ENCODE measurements at regions not wholly inside any gene's neighbourhood (a gene's known extent, or its start where the extent isn't known, plus 50 kb on each side); places are given as distances from the start of the nearest gene placed in this dataset.
"Not testable (repeated sequence)": the region's sequence is repeated elsewhere in the genome, so short reads cannot be mapped to it uniquely, and the experiment has no call there.

DNA sequence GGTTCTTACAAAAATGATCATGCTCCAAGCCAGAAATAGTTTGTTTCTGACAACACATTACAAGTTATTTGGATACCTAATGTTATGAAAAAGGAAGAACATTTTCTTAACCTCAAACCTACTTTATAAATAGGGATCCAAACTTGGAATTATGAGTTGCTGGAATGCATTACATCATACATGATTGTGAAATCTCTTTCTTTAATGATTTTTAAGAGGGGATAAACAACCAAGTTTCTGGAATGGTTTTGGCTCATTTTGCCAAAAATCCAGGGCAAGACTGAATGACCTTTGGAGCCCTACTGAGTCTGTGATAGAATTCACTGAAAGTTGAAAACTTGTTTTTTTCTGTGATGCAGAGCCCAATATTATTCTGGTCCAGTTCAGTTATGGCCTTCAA is 157.0 kb upstream of the FOLH1 start:
- not testable (repeated sequence) for H3K36me3 ChIP-seq (replicated peaks; ENCODE audit: control insufficient read depth, insufficient read depth, low read length); H3K4me3 ChIP-seq (ENCODE audit: insufficient read depth, low read depth, low read length); DNase-seq; H3K27me3 ChIP-seq (ENCODE audit: control insufficient read depth, insufficient read depth, low read length)

GRCh38 chr11:49362994-49363393 is 154.6 kb upstream of the FOLH1 start:
- H3K27me3 ChIP-seq (ENCODE audit: control insufficient read depth, insufficient read depth, low read length); DNase-seq; H3K4me3 ChIP-seq (ENCODE audit: insufficient read depth, low read depth, low read length); H3K36me3 ChIP-seq (replicated peaks; ENCODE audit: control insufficient read depth, insufficient read depth, low read length): not testable (repeated sequence)

GRCh38 chr11:49354536-49354935 is 146.1 kb upstream of the FOLH1 start:
- not testable (repeated sequence) for DNase-seq; H3K27me3 ChIP-seq (ENCODE audit: control insufficient read depth, insufficient read depth, low read length); H3K36me3 ChIP-seq (replicated peaks; ENCODE audit: control insufficient read depth, insufficient read depth, low read length); H3K4me3 ChIP-seq (ENCODE audit: insufficient read depth, low read depth, low read length)

DNA sequence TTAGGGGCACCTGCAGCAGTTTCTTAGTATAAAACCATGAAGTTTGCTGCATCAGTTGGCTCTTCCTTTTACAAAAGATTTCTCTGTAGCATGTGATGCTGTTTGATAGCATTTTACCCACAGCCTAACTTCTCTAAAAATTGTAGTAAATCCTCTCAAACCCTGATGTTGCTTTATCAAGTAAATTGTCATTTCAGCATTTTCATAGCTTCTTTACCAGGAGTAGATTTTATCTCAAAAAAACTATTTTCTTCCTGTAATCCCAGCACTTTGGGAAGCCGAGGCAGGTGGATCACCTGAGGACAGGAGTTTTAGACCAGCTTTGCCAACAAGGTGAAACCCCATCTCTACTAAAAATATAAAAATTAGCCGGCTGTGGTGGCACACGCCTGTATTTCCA is 144.5 kb upstream of the FOLH1 start:
- H3K27me3 ChIP-seq (ENCODE audit: control insufficient read depth, insufficient read depth, low read length); H3K4me3 ChIP-seq (ENCODE audit: insufficient read depth, low read depth, low read length); H3K36me3 ChIP-seq (replicated peaks; ENCODE audit: control insufficient read depth, insufficient read depth, low read length); DNase-seq: not testable (repeated sequence)

DNA sequence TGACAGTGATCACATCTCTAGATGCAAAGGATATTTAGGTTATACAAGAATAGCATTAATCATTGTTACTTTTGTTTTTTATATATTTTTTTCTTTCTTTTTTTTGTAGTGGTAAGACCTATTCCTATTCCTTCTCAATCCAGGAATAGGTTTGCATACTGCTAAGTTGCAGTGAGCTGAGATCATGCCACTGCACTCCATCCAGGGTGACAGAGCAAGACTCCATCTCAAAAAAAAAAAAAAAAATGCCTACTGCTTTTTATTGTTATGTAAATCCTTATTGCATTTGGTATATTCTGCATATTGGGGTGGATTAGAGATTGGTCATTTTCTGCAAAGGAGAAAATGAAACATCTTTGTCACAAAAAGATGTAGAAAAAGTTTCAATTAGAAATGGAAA is 138.2 kb upstream of the FOLH1 start:
- H3K4me3 ChIP-seq (ENCODE audit: insufficient read depth, low read depth, low read length); H3K36me3 ChIP-seq (replicated peaks; ENCODE audit: control insufficient read depth, insufficient read depth, low read length); DNase-seq; H3K27me3 ChIP-seq (ENCODE audit: control insufficient read depth, insufficient read depth, low read length): not testable (repeated sequence)

DNA sequence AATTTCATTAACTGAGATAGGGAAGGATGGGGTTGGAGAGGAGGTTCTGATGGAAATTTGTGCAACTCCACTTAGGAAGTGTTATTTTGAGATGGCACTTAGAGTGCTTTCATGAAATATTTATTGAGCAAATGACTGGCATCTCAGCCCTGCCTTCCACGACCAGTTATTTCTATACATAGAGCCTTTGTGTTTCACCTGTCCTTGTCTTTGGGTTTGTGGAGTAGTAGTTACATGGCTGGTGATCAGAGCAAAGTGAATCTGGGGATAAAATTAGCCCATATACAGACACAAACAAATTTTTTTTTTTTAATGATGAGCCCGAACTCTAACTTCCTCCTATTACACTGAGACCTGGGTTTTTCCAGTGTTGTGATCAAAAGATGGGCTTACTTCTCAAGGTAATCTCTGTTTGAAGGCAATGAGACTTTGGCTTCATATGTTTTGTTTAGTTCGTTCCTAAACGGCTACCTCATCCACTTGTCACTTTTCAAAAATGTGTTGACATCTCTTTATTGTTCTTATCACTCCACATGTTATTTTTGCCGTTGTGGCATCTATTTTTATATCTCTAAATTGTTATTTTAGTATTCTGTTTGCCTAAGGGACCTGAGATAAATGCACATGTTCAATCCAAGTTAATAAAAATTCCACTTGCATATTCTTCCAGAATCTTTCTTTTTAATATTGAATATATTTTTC is 120.2 kb upstream of the FOLH1 start:
- H3K4me3 ChIP-seq (ENCODE audit: insufficient read depth, low read depth, low read length); DNase-seq; H3K27me3 ChIP-seq (ENCODE audit: control insufficient read depth, insufficient read depth, low read length); H3K36me3 ChIP-seq (replicated peaks; ENCODE audit: control insufficient read depth, insufficient read depth, low read length): not testable (repeated sequence)

GRCh38 chr11:49327766-49328165 is 119.4 kb upstream of the FOLH1 start:
- H3K27me3 ChIP-seq (ENCODE audit: control insufficient read depth, insufficient read depth, low read length); H3K4me3 ChIP-seq (ENCODE audit: insufficient read depth, low read depth, low read length); H3K36me3 ChIP-seq (replicated peaks; ENCODE audit: control insufficient read depth, insufficient read depth, low read length); DNase-seq: not testable (repeated sequence)

DNA sequence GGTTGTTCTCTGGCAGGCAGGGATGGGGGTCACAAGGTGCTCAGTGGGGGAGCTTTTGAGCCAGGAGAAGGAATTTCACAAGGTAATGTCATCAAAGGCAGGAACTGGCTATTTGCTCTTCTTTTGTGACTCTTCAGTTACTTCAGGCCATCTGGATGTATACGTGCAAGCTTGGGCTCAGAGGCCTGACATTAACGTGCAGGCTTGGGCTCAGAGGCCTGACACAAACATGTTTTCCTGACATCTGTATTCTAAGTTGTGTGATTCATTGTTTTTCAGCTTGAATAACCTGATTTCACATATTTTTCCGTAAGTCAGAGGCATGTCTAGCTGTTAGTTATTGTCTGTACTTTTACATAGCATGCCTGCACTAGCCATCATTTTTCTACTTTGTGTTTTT is 118.2 kb upstream of the FOLH1 start:
- not testable (repeated sequence) for H3K36me3 ChIP-seq (replicated peaks; ENCODE audit: control insufficient read depth, insufficient read depth, low read length); H3K27me3 ChIP-seq (ENCODE audit: control insufficient read depth, insufficient read depth, low read length); H3K4me3 ChIP-seq (ENCODE audit: insufficient read depth, low read depth, low read length); DNase-seq

DNA sequence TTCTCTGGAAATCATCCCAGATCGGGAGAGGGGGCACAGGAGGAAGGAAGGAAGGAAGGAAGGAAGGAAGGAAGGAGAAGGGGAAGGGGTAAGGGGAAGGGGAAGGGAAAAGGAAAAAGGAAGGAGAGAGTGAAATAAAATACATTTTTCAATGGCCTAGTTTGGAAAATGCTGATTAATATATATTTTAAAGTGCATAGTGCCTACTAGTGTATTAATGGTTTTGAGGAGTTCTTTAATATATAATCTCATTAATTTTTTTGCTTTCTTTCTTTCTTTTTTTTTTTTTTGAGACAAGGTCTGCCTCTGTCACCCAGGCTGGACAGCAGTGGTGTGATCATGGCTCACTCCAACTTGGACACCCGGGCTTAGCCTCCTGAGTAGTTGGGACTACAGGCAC is 107.8 kb upstream of the FOLH1 start:
- no peaks in the 10 kb centered on the region for H3K27me3 ChIP-seq (ENCODE audit: control insufficient read depth, insufficient read depth, low read length)
- DNase-seq: no peak
- no peaks in the 10 kb centered on the region for H3K36me3 ChIP-seq (replicated peaks; ENCODE audit: control insufficient read depth, insufficient read depth, low read length)
- no peak overlapping the region for H3K4me3 ChIP-seq (ENCODE audit: insufficient read depth, low read depth, low read length)

DNA sequence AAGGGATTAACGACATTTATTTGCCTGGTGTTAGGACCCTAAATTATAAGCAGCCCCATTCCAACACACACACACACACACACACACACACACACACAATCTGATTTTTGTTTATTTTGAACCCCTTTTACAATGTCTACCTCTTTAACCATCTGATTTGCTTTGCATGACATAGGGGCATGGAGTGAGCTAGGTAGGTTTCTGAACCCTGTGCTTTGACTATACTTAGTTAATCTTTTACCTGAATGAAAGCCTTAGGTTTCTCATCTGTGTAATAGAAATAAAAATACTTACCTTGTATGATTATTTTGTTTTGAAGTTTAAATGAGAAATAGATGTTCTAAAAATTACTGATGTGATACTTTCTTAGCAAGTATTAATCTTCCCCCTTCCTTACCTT is 94.7 kb upstream of the FOLH1 start:
- Histone ChIP-seq H3K36me3 (replicated peaks; ENCODE audit: control insufficient read depth, insufficient read depth, low read length) (no peaks in the 10 kb centered on the region), H3K27me3 (ENCODE audit: control insufficient read depth, insufficient read depth, low read length) (no peaks in the 10 kb centered on the region), H3K4me3 (ENCODE audit: insufficient read depth, low read depth, low read length) (no peak overlapping the region)
- DNase-seq: no peak

GRCh38 chr11:49302360-49302759 is 94.0 kb upstream of the FOLH1 start:
- H3K36me3 ChIP-seq (replicated peaks; ENCODE audit: control insufficient read depth, insufficient read depth, low read length): no peaks in the 10 kb centered on the region
- DNase-seq: no peak
- H3K4me3 ChIP-seq (ENCODE audit: insufficient read depth, low read depth, low read length): no peak overlapping the region
- H3K27me3 ChIP-seq (ENCODE audit: control insufficient read depth, insufficient read depth, low read length): no peaks in the 10 kb centered on the region

- H3K27me3 ChIP-seq (ENCODE audit: control insufficient read depth, insufficient read depth, low read length); H3K4me3 ChIP-seq (ENCODE audit: insufficient read depth, low read depth, low read length); DNase-seq; H3K36me3 ChIP-seq (replicated peaks; ENCODE audit: control insufficient read depth, insufficient read depth, low read length): not testable (repeated sequence)
Measured at GRCh38 chr11:49298017-49298416, 89.6 kb upstream of the FOLH1 start.

DNA sequence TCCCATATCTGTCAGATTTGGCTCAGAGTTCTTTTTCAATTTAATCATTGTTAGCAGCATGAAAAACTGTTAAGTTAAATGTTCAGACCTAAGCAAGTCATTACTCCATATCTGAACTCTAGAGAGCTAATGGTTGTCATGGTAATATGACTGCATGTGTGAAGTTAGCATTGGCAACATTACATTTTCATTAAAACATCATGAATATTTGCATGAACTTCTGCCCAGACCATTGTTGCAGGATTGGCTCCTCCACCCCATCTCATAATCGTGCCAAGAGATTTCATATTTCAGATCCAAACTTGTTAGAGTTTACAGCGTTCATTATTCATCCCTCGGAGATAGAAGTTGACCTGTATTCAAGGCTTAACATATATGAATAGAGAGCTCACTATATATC is 75.5 kb upstream of the FOLH1 start:
- H3K27me3 ChIP-seq (ENCODE audit: control insufficient read depth, insufficient read depth, low read length); H3K4me3 ChIP-seq (ENCODE audit: insufficient read depth, low read depth, low read length); H3K36me3 ChIP-seq (replicated peaks; ENCODE audit: control insufficient read depth, insufficient read depth, low read length); DNase-seq: not testable (repeated sequence)

GRCh38 chr11:49283282-49283681 is 74.9 kb upstream of the FOLH1 start:
- not testable (repeated sequence) for H3K27me3 ChIP-seq (ENCODE audit: control insufficient read depth, insufficient read depth, low read length); DNase-seq; H3K36me3 ChIP-seq (replicated peaks; ENCODE audit: control insufficient read depth, insufficient read depth, low read length); H3K4me3 ChIP-seq (ENCODE audit: insufficient read depth, low read depth, low read length)

GRCh38 chr11:49282125-49282524 is 73.7 kb upstream of the FOLH1 start:
- not testable (repeated sequence) for DNase-seq

DNA sequence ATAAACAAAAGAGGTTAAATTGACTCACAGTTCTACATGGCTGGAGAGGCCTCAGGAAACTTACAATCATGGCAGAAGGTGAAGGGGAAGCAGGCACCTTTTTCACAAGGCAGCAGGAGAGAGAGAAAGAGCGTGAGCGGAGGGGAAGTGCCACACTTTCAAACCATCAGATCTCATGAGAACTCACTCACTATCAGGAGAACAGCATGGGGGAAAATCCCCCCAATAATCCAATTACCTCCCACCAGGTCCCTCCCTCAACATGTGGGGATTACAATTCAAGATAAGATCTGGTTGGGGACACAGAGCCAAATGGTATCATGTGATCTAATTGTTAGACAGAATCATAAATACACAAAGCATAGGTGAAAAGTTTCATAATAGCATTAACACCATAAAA is 69.5 kb upstream of the FOLH1 start:
- not testable (repeated sequence) for DNase-seq; H3K27me3 ChIP-seq (ENCODE audit: control insufficient read depth, insufficient read depth, low read length); H3K36me3 ChIP-seq (replicated peaks; ENCODE audit: control insufficient read depth, insufficient read depth, low read length); H3K4me3 ChIP-seq (ENCODE audit: insufficient read depth, low read depth, low read length)

More at GRCh38 chr11:49282125-49282524, 73.7 kb upstream of the FOLH1 start:
- not testable (repeated sequence) for H3K27me3 ChIP-seq (ENCODE audit: control insufficient read depth, insufficient read depth, low read length); H3K4me3 ChIP-seq (ENCODE audit: insufficient read depth, low read depth, low read length); H3K36me3 ChIP-seq (replicated peaks; ENCODE audit: control insufficient read depth, insufficient read depth, low read length)

Measured in H7 (cell line).